B cell (primary cell): ENCODE measurements at regions not wholly inside any gene's neighbourhood (a gene's known extent, or its start where the extent isn't known, plus 50 kb on each side); places are given as distances from the start of the nearest gene placed in this dataset.

ENCODE experiments used
- EZH2 ChIP-seq: IDR thresholded peaks from 2 replicates; pipeline ENCODE4 v1.6.1; 2012; ENCODE audit warnings: borderline replicate concordance, low read depth, mild to moderate bottlenecking, moderate library complexity, low read length; ENCODE audit not compliant: insufficient read depth, poor library complexity, severe bottlenecking
- TF ChIP-seq, protein P1 (sequence below): fragments of 200-600 bp; IDR thresholded peaks from one replicate; pipeline ENCODE4 v1.8.0; 2022; ENCODE audit warnings: antibody characterized with exemption, mild to moderate bottlenecking

DNA sequence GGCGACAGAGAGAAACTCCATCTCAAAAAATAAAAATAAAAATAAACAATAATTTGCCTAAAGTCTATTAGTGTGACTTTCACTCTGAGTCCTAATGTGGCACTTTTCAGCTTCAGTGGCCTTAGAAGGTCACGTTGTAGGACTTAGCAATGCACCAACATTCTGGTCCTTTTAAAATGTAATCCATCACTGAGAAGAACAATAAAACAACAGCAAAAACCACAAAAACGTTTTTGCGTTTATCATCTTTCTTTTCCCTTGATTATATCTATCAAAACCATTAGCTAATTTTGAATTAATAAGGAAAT lies 190.1 kb upstream of the ZNF608 start:
- TF ChIP-seq, protein P1, sequence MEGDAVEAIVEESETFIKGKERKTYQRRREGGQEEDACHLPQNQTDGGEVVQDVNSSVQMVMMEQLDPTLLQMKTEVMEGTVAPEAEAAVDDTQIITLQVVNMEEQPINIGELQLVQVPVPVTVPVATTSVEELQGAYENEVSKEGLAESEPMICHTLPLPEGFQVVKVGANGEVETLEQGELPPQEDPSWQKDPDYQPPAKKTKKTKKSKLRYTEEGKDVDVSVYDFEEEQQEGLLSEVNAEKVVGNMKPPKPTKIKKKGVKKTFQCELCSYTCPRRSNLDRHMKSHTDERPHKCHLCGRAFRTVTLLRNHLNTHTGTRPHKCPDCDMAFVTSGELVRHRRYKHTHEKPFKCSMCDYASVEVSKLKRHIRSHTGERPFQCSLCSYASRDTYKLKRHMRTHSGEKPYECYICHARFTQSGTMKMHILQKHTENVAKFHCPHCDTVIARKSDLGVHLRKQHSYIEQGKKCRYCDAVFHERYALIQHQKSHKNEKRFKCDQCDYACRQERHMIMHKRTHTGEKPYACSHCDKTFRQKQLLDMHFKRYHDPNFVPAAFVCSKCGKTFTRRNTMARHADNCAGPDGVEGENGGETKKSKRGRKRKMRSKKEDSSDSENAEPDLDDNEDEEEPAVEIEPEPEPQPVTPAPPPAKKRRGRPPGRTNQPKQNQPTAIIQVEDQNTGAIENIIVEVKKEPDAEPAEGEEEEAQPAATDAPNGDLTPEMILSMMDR = no peak
- no peak for TF ChIP-seq EZH2
